ENCODE measurements at regions not wholly inside any gene's neighbourhood (a gene's known extent, or its start where the extent isn't known, plus 50 kb on each side); places are given as distances from the start of the nearest gene placed in this dataset.

DNA sequence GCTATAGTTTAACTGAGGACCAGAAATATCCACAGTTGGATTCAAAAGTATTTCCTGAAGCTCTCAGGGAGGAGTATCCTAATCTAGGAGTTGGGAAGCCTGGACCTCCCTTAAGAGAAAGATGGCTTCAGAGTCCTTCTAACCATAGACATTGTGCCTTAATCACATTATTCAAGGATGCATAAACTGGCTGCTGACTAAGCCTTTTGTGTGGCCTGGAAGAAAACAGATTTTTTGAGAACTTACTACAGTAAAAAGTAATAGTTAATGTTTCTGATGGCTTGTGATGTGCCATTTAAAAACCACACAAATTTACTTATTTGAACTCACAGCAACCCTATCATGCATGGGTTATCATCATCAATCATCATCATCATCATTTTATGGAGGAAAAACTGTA, 126.2 kb upstream of the RPL38 start:
- Histone ChIP-seq H3K27me3 (ENCODE audit: control insufficient read depth, insufficient read depth, low read length) (peaks cover 9% of the 10 kb centered on the region), H3K9me3 (ENCODE audit: control insufficient read depth, low read depth, low read length) (peaks cover 5% of the 10 kb centered on the region), H3K27ac (ENCODE audit: low read length) (no peak overlapping the region), H3K36me3 (ENCODE audit: control insufficient read depth, insufficient read depth, low read length) (no peaks in the 10 kb centered on the region), H3K4me1 (ENCODE audit: control insufficient read depth, insufficient read depth, low read length) (no peaks in the 10 kb centered on the region), H3K4me3 (ENCODE audit: low read length) (no peak overlapping the region)
- DNase-seq = no peak

DNA sequence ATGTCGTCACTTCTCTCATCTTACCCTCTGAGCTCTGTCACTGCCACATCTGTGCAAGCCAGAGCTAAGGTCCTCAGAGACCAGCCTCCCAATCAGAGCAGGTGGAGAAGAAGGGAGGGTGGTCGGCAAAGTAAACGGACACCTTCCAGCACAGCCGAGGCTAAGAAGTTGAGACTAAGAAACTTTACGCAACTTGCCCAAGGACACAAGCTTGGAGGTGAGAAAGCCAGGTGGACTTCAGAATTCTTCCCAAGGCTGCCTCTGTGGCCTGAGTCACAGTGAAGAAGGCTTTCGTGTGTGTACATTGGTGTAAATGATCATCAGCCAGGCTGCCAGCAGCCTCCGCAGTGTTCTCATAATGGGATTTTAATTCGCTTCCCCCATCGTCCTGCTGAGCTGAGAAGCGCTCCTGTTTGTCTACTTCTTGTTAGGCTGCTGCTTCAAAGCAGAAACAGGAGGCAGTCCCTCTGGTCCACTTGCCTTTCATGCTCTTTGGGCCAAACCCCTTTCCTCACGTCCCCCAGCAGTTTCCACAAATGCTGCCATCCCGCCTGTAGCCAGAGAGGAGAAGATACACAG, 125.0 kb upstream of the RPL38 start:
- DNase-seq = no peak
- no peak overlapping the region for H3K27ac ChIP-seq (ENCODE audit: low read length)
- peaks cover 5% of the 10 kb centered on the region for H3K9me3 ChIP-seq (ENCODE audit: control insufficient read depth, low read depth, low read length)
- H3K36me3 ChIP-seq (ENCODE audit: control insufficient read depth, insufficient read depth, low read length) = no peaks in the 10 kb centered on the region
- WGBS (ENCODE audit: insufficient coverage, low lambda C conversion rate) = no CpG with 5 or more reads among the region's 12 CpGs
- no peak overlapping the region for H3K4me3 ChIP-seq (ENCODE audit: low read length)
- peaks cover 16% of the 10 kb centered on the region for H3K27me3 ChIP-seq (ENCODE audit: control insufficient read depth, insufficient read depth, low read length)
- H3K4me1 ChIP-seq (ENCODE audit: control insufficient read depth, insufficient read depth, low read length) = no peaks in the 10 kb centered on the region

DNA sequence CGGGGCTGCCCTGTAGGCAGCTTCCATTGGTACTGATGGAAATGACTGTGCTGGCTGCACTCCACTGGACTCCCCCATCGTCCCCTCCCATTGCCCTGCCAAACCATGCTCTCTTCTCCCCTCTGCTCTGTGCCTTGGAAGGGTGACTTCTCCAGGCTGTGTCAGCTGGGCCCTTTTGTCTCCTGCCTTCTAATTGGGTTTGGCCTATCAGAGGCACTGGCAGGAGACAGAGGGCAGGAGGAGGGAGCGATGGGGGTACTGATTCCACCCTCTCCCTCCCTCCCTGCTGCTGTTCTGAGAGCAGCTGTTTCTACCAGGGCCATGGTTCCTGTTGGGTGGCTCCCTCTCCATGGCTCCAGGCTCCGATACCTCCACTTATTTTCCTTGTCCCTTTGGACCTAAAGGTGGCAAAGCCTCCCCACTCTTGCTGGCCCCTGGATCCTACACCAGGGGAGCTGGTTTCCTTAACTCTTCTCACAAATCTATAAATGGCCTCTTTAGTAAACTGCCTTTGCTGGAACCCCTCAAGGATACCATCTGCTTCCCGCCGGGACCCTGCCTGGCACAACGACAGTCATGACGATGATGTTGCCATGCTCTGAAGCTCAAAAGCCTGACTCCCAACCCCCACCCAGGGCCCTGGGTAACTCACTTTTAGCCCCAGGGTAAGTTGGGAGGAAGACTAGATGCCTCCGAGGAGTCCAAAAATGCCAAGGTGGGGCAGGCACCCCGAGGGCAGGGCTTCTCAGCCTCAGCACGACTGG, 123.8 kb upstream of the RPL38 start:
- H3K36me3 ChIP-seq (ENCODE audit: control insufficient read depth, insufficient read depth, low read length) = no peaks in the 10 kb centered on the region
- WGBS (ENCODE audit: insufficient coverage, low lambda C conversion rate) = no CpG with 5 or more reads among the region's 11 CpGs
- H3K27me3 ChIP-seq (ENCODE audit: control insufficient read depth, insufficient read depth, low read length) = peaks cover 16% of the 10 kb centered on the region
- no peaks in the 10 kb centered on the region for H3K4me1 ChIP-seq (ENCODE audit: control insufficient read depth, insufficient read depth, low read length)
- H3K27ac ChIP-seq (ENCODE audit: low read length) = no peak overlapping the region
- no peak overlapping the region for H3K4me3 ChIP-seq (ENCODE audit: low read length)
- no peak for DNase-seq
- peaks cover 5% of the 10 kb centered on the region for H3K9me3 ChIP-seq (ENCODE audit: control insufficient read depth, low read depth, low read length)

DNA sequence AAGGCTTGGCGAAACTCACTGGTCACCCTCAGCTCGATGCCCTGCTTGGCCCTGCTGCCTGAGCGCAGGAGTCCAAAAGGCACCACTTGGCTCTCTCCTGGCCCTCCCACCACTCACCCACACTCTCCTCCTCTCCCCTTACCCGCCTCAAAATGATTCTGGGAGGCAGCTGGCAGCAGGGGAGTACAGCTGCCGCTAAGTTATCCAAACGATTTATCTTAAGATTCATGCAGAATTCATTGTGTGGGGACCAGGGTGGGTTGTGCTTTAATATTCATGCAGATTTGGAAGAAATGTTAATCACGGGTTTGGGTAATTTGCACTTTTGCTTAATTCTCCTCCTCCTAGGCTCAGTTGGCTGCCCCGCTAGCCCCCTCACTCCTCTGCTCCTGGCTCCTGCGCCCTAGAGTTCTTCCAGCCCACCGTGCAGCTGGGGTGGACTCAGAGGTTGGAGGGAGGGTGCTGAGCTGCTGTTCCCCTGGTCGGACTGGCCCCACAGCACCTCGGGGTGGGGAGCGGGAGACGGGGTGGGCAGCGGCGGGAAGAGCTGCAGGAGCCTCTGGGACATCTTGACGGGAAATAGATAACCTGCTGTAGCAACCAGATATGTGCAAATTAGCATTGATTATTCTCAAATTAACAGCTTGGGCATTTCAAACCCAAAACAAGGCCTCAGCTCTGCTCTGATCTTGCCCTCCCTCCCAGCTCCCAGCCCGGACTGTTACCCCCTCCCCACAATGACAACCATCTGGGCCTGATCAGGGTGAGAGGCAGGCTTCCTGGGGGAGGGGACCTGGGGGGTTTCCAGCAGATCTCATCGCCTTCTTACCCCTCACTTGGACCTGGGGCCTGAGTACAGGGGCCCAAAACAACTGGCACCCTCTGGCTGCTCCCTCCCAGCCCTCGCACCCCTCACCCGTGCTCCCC, 122.6 kb upstream of the RPL38 start:
- Histone ChIP-seq H3K4me1 (ENCODE audit: control insufficient read depth, insufficient read depth, low read length) (no peaks in the 10 kb centered on the region), H3K27ac (ENCODE audit: low read length) (no peak overlapping the region), H3K27me3 (ENCODE audit: control insufficient read depth, insufficient read depth, low read length) (peaks cover 16% of the 10 kb centered on the region), H3K4me3 (ENCODE audit: low read length) (no peak overlapping the region), H3K9me3 (ENCODE audit: control insufficient read depth, low read depth, low read length) (peaks cover 5% of the 10 kb centered on the region), H3K36me3 (ENCODE audit: control insufficient read depth, insufficient read depth, low read length) (no peaks in the 10 kb centered on the region)
- DNase-seq = no peak
- no CpG with 5 or more reads among the region's 21 CpGs for WGBS (ENCODE audit: insufficient coverage, low lambda C conversion rate)

DNA sequence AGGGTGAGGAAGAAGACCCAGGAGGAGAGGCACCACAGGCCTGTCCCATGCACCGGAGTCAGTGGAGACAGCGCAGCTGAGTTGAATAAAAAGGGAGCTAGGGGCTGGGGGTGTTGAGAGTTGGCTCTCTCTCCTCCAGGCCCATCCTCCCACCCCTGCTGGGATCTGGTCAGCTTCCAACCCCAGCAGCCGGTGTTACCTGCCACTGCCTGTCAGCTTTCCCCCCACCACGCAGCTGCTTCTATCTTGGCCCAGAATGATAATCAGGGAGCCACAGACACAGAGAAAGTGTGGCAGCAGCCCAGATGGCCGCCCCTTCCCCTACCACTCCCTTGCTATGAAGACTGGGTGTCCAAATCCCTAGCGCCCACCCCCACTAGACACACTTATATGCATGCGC, 120.6 kb upstream of the RPL38 start:
- peaks cover 16% of the 10 kb centered on the region for H3K27me3 ChIP-seq (ENCODE audit: control insufficient read depth, insufficient read depth, low read length)
- no peak overlapping the region for H3K4me3 ChIP-seq (ENCODE audit: low read length)
- no CpG with 5 or more reads among the region's 7 CpGs for WGBS (ENCODE audit: insufficient coverage, low lambda C conversion rate)
- no peak for DNase-seq
- no peaks in the 10 kb centered on the region for H3K4me1 ChIP-seq (ENCODE audit: control insufficient read depth, insufficient read depth, low read length)
- H3K9me3 ChIP-seq (ENCODE audit: control insufficient read depth, low read depth, low read length) = no peaks in the 10 kb centered on the region
- no peaks in the 10 kb centered on the region for H3K36me3 ChIP-seq (ENCODE audit: control insufficient read depth, insufficient read depth, low read length)
- H3K27ac ChIP-seq (ENCODE audit: low read length) = no peak overlapping the region

DNA sequence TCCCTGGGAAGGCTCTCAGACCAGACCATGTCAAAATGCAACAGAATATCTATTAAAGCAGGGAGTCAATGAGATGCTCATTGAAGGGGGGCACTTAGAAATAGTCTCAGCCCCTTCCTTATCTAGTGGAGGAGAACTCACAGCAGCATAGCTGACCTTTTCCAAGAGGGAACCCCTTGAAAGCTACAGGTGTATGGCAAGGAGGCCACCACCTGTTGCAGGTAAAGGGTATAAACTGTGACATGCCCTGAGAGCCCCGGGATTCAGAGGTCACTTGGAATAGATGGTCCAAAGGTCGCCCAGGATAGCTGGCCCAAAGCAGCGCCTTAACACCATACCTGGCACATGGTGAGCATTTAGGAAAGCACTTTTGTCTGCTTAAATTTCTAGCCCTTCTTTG, 120.2 kb upstream of the RPL38 start:
- Histone ChIP-seq H3K36me3 (ENCODE audit: control insufficient read depth, insufficient read depth, low read length) (no peaks in the 10 kb centered on the region), H3K4me1 (ENCODE audit: control insufficient read depth, insufficient read depth, low read length) (no peaks in the 10 kb centered on the region), H3K9me3 (ENCODE audit: control insufficient read depth, low read depth, low read length) (no peaks in the 10 kb centered on the region), H3K27me3 (ENCODE audit: control insufficient read depth, insufficient read depth, low read length) (peaks cover 14% of the 10 kb centered on the region), H3K27ac (ENCODE audit: low read length) (no peak overlapping the region), H3K4me3 (ENCODE audit: low read length) (no peak overlapping the region)
- no CpG with 5 or more reads among the region's 3 CpGs for WGBS (ENCODE audit: insufficient coverage, low lambda C conversion rate)
- DNase-seq = peak in 1 of 2 donors; percentile 18

DNA sequence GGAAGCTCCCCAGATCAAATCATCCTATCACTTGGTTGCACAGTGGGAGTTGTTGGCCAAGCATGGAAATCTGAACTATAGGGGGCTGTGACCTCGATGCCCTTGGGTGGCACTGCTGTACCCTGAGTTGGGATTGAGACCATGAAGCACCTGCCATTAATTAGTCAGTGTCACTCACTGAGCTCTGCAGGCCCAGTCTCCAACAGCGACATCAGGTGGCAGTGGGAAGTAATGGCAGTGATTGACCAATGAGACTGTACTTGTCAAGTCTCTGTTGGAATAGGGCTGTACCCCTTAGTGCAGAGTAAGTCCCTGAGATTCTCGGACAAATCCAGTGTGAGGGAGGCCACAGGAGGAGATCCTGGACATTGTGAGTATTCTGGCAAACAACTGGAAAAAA, 118.0 kb upstream of the RPL38 start:
- no peak for DNase-seq
- Histone ChIP-seq H3K9me3 (ENCODE audit: control insufficient read depth, low read depth, low read length) (no peaks in the 10 kb centered on the region), H3K36me3 (ENCODE audit: control insufficient read depth, insufficient read depth, low read length) (no peaks in the 10 kb centered on the region), H3K4me1 (ENCODE audit: control insufficient read depth, insufficient read depth, low read length) (no peaks in the 10 kb centered on the region), H3K27ac (ENCODE audit: low read length) (no peak overlapping the region), H3K27me3 (ENCODE audit: control insufficient read depth, insufficient read depth, low read length) (peaks cover 11% of the 10 kb centered on the region), H3K4me3 (ENCODE audit: low read length) (no peak overlapping the region)
- WGBS (ENCODE audit: insufficient coverage, low lambda C conversion rate) = no CpG with 5 or more reads among the region's 3 CpGs

DNA sequence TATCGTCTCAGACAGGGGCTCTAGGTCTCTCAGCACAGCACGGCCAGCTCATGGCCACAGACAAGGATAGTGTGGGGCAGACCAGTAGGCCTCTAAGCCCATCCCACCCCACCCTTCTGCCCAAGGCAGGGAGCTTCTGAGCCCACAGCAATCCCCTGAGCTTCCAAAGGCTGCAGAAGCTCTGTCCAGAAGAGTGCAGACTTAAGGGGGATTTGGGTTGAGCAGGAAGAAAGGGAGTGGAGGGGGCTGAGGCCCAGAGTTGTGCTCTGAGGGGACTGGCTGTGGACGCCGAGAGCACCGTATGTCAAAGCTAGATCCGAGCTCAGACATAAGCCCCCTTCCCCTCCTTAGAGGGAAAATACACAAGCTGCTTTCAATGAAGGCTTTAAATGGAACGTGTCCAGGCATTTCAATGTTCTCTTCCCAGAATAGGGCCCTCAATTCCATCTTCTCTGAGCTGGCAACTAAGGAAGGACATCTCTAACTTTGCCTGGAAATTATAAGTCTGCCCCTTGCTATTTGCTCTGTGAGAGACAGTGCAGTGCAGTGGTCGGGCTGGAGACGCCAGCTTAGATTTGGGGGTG, 116.4 kb upstream of the RPL38 start:
- Histone ChIP-seq H3K4me3 (ENCODE audit: low read length) (no peak overlapping the region), H3K36me3 (ENCODE audit: control insufficient read depth, insufficient read depth, low read length) (no peaks in the 10 kb centered on the region), H3K9me3 (ENCODE audit: control insufficient read depth, low read depth, low read length) (no peaks in the 10 kb centered on the region), H3K27me3 (ENCODE audit: control insufficient read depth, insufficient read depth, low read length) (peaks cover 9% of the 10 kb centered on the region), H3K4me1 (ENCODE audit: control insufficient read depth, insufficient read depth, low read length) (no peaks in the 10 kb centered on the region), H3K27ac (ENCODE audit: low read length) (no peak overlapping the region)
- WGBS (ENCODE audit: insufficient coverage, low lambda C conversion rate) = no CpG with 5 or more reads among the region's 9 CpGs
- DNase-seq = no peak

DNA sequence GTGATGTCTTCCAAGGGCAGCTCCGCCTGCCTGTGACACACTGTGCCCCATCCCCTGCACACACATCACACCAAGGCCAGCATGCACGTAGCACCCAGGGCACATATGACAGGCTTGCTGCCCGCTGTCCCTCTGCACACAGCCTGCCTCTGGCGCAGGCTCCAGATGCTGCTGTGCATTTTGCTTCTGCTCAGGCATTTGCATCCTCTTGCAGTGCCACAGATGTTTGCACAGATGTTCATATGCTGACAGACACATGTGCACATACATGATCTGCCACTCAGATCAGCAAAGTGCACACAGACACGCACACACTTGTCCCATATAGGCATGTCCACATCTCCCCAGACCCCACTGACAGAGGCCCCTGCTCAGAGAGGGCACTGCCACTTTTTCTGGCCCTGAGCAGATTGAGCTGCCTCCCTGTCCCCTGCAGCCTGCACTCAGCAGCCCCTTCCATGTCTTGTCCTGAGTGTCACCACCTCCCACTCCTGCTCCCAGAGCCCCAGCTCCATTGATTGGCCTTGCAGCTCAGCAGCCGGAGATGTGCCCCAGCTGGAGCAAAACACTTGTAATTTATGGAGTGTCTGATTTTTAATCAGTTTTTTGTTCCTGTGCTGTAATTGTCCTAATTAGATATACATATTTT, 115.1 kb upstream of the RPL38 start:
- Histone ChIP-seq H3K4me1 (ENCODE audit: control insufficient read depth, insufficient read depth, low read length) (no peaks in the 10 kb centered on the region), H3K9me3 (ENCODE audit: control insufficient read depth, low read depth, low read length) (no peaks in the 10 kb centered on the region), H3K36me3 (ENCODE audit: control insufficient read depth, insufficient read depth, low read length) (no peaks in the 10 kb centered on the region), H3K4me3 (ENCODE audit: low read length) (no peak overlapping the region), H3K27me3 (ENCODE audit: control insufficient read depth, insufficient read depth, low read length) (peaks cover 3% of the 10 kb centered on the region), H3K27ac (ENCODE audit: low read length) (no peak overlapping the region)
- WGBS (ENCODE audit: insufficient coverage, low lambda C conversion rate) = no CpG with 5 or more reads among the region's 6 CpGs
- DNase-seq = no peak

DNA sequence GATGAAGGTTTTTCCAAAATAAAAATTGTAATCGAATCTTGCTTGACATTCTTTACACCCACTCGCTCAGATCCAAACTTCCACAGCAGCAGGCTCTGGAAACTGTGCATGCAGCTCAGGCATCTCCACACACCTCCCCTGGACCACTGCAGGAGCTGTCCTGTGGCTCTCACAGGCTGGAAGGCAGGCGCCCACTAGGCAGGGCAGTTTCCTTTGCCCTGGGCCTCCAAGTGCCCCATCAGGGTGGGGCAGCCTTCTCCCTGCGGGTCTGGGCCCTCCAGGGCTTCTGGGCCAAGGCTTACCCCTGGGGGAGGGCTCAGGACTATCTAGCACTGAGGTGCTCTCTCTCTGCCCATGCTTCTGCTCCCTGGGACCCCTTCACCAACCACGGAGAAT, 114.5 kb upstream of the RPL38 start:
- H3K9me3 ChIP-seq (ENCODE audit: control insufficient read depth, low read depth, low read length) = no peaks in the 10 kb centered on the region
- no peak for DNase-seq
- WGBS (ENCODE audit: insufficient coverage, low lambda C conversion rate) = no CpG with 5 or more reads among the region's 5 CpGs

More for the DNA sequence above, 114.5 kb upstream of the RPL38 start:
- H3K27me3 ChIP-seq (ENCODE audit: control insufficient read depth, insufficient read depth, low read length) = peaks cover 3% of the 10 kb centered on the region
- H3K4me1 ChIP-seq (ENCODE audit: control insufficient read depth, insufficient read depth, low read length) = no peaks in the 10 kb centered on the region
- no peak overlapping the region for H3K27ac ChIP-seq (ENCODE audit: low read length)
- no peaks in the 10 kb centered on the region for H3K36me3 ChIP-seq (ENCODE audit: control insufficient read depth, insufficient read depth, low read length)
- no peak overlapping the region for H3K4me3 ChIP-seq (ENCODE audit: low read length)
